ENCODE measurements at regions not wholly inside any gene's neighbourhood (a gene's known extent, or its start where the extent isn't known, plus 50 kb on each side); places are given as distances from the start of the nearest gene placed in this dataset.

DNA sequence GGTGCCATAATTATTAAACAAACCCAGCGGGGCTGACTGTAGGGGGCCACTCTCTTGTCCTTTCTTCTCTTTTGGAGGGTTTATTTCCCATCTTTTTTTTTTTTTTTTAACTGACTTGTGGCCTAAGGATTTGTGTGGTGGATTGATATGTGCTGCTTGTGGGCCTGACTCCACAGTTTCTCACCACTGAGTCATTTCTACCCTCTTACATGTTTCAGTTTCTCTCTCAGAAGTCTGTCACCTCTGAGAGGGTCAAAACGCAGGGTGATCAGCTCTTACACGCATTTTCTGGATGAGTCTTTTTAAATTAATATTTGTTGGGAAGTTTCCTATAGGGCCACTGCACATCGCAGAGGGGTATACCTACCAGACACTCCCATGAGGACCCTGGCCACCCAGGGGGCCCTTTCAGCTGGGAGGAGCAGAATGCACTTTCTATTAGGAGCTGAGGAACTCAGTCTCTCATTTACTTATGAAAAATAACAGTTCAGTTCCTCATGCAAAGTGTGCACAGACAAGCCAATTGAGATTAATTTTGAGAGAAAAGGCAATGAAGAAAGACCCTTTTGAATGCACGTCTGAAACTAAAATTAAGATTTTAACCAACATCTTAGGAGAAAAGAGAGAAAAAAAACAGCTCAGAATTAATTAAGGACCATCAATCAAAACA is 407.9 kb downstream of the TECRL start:
- TF ChIP-seq, protein P1, sequence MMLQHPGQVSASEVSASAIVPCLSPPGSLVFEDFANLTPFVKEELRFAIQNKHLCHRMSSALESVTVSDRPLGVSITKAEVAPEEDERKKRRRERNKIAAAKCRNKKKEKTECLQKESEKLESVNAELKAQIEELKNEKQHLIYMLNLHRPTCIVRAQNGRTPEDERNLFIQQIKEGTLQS (IDR thresholded peaks at IDR 0.05; ENCODE audit: borderline replicate concordance, extremely low read depth, low read depth, low read length) = no peak
- TF ChIP-seq, protein P2, sequence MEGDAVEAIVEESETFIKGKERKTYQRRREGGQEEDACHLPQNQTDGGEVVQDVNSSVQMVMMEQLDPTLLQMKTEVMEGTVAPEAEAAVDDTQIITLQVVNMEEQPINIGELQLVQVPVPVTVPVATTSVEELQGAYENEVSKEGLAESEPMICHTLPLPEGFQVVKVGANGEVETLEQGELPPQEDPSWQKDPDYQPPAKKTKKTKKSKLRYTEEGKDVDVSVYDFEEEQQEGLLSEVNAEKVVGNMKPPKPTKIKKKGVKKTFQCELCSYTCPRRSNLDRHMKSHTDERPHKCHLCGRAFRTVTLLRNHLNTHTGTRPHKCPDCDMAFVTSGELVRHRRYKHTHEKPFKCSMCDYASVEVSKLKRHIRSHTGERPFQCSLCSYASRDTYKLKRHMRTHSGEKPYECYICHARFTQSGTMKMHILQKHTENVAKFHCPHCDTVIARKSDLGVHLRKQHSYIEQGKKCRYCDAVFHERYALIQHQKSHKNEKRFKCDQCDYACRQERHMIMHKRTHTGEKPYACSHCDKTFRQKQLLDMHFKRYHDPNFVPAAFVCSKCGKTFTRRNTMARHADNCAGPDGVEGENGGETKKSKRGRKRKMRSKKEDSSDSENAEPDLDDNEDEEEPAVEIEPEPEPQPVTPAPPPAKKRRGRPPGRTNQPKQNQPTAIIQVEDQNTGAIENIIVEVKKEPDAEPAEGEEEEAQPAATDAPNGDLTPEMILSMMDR (IDR thresholded peaks at IDR 0.05 in 2 of 3, conservative IDR thresholded peaks at IDR 0.05 in 1 of 3; ENCODE audit: control insufficient read depth in 2 of 3, extremely low read depth in 1 of 3, insufficient read depth in 1 of 3, low read depth in 3 of 3, low read length in 3 of 3) = no peak
- no peak for TF ChIP-seq RAD21 (IDR thresholded peaks at IDR 0.05; ENCODE audit: insufficient read depth, low read depth, low read length)
- no peak for TF ChIP-seq MYC (IDR thresholded peaks at IDR 0.05; ENCODE audit: insufficient read depth, insufficient read length, insufficient replicate concordance, low read length, severe bottlenecking)
- TF ChIP-seq CREB1 (IDR thresholded peaks at IDR 0.05; ENCODE audit: low read depth) = no peak
- TF ChIP-seq, protein P3, sequence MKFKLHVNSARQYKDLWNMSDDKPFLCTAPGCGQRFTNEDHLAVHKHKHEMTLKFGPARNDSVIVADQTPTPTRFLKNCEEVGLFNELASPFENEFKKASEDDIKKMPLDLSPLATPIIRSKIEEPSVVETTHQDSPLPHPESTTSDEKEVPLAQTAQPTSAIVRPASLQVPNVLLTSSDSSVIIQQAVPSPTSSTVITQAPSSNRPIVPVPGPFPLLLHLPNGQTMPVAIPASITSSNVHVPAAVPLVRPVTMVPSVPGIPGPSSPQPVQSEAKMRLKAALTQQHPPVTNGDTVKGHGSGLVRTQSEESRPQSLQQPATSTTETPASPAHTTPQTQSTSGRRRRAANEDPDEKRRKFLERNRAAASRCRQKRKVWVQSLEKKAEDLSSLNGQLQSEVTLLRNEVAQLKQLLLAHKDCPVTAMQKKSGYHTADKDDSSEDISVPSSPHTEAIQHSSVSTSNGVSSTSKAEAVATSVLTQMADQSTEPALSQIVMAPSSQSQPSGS (IDR thresholded peaks at IDR 0.05; ENCODE audit: low read length) = no peak
- TF ChIP-seq, protein P4, sequence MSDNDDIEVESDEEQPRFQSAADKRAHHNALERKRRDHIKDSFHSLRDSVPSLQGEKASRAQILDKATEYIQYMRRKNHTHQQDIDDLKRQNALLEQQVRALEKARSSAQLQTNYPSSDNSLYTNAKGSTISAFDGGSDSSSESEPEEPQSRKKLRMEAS (IDR thresholded peaks at IDR 0.05; ENCODE audit: low read depth, low read length) = no peak
- no peak for TF ChIP-seq SIN3A (IDR thresholded peaks at IDR 0.05; ENCODE audit: low read depth, low read length)
- no peak for TF ChIP-seq NR2C1 (IDR thresholded peaks at IDR 0.05)
- no peak for TF ChIP-seq RB1 (IDR thresholded peaks at IDR 0.05; ENCODE audit: borderline replicate concordance)
- no peak for TF ChIP-seq EZH2 (IDR thresholded peaks at IDR 0.05; ENCODE audit: borderline replicate concordance, control insufficient read depth, low read depth, low read length)
- no peak for TF ChIP-seq POLR2A (IDR thresholded peaks at IDR 0.05; ENCODE audit: low read depth, low read length)
- TF ChIP-seq, protein P5, sequence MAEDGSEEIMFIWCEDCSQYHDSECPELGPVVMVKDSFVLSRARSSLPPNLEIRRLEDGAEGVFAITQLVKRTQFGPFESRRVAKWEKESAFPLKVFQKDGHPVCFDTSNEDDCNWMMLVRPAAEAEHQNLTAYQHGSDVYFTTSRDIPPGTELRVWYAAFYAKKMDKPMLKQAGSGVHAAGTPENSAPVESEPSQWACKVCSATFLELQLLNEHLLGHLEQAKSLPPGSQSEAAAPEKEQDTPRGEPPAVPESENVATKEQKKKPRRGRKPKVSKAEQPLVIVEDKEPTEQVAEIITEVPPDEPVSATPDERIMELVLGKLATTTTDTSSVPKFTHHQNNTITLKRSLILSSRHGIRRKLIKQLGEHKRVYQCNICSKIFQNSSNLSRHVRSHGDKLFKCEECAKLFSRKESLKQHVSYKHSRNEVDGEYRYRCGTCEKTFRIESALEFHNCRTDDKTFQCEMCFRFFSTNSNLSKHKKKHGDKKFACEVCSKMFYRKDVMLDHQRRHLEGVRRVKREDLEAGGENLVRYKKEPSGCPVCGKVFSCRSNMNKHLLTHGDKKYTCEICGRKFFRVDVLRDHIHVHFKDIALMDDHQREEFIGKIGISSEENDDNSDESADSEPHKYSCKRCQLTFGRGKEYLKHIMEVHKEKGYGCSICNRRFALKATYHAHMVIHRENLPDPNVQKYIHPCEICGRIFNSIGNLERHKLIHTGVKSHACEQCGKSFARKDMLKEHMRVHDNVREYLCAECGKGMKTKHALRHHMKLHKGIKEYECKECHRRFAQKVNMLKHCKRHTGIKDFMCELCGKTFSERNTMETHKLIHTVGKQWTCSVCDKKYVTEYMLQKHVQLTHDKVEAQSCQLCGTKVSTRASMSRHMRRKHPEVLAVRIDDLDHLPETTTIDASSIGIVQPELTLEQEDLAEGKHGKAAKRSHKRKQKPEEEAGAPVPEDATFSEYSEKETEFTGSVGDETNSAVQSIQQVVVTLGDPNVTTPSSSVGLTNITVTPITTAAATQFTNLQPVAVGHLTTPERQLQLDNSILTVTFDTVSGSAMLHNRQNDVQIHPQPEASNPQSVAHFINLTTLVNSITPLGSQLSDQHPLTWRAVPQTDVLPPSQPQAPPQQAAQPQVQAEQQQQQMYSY (CRISPR knock-in tag; IDR thresholded peaks at IDR 0.05) = no peak

All from GM12878 (cell line).